H9 (cell line): ENCODE measurements at regions not wholly inside any gene's neighbourhood (a gene's known extent, or its start where the extent isn't known, plus 50 kb on each side); places are given as distances from the start of the nearest gene placed in this dataset.

Experiments
- DNase-seq: peaks from one replicate; pipeline ENCODE4 v3.0.0-alpha.2; 2017
- H2AFZ ChIP-seq: one replicate; pipeline ENCODE4 v1.6.1; 2013; ENCODE audit warnings: mild to moderate bottlenecking, low read length, control low read depth, moderate library complexity
- H2AK5ac ChIP-seq: 2 replicates; pipeline ENCODE4 v1.6.1; 2013; ENCODE audit warnings: low read length, control low read depth, mixed read lengths; ENCODE audit not compliant: insufficient read length
- H2BK120ac ChIP-seq: one replicate; pipeline ENCODE4 v1.6.1; 2013; ENCODE audit warnings: low read depth, mild to moderate bottlenecking, low read length, control low read depth, inconsistent platforms; ENCODE audit not compliant: poor library complexity, severe bottlenecking
- H2BK12ac ChIP-seq: 2 replicates; pipeline ENCODE4 v1.6.1; 2013; ENCODE audit warnings: low read length, control low read depth, mixed read lengths, low read depth; ENCODE audit not compliant: insufficient read length
- H2BK15ac ChIP-seq: 2 replicates; pipeline ENCODE4 v1.6.1; 2013; ENCODE audit warnings: low read depth, low read length, control low read depth
- H2BK20ac ChIP-seq: one replicate; pipeline ENCODE4 v1.6.1; 2013; ENCODE audit warnings: low read depth, mild to moderate bottlenecking, low read length, control low read depth, inconsistent platforms; ENCODE audit not compliant: poor library complexity, severe bottlenecking
- H2BK5ac ChIP-seq: 2 replicates; pipeline ENCODE4 v1.6.1; 2013; ENCODE audit warnings: low read length, control low read depth, mixed read lengths; ENCODE audit not compliant: insufficient read length
- H3K14ac ChIP-seq: 2 replicates; pipeline ENCODE4 v1.6.1; 2013; ENCODE audit warnings: low read length, control low read depth; ENCODE audit not compliant: insufficient read depth
- H3K18ac ChIP-seq: 2 replicates; pipeline ENCODE4 v1.6.1; 2013; ENCODE audit warnings: low read depth, mild to moderate bottlenecking, mixed read lengths, low read length, control low read depth; ENCODE audit not compliant: insufficient read length
- H3K23ac ChIP-seq: 2 replicates; pipeline ENCODE4 v1.6.1; 2013; ENCODE audit warnings: low read length, control low read depth, mixed read lengths, low read depth; ENCODE audit not compliant: insufficient read length
- H3K23me2 ChIP-seq: 2 replicates; pipeline ENCODE4 v1.6.1; 2013; ENCODE audit warnings: low read depth, mild to moderate bottlenecking, mixed read lengths, low read length, control low read depth; ENCODE audit not compliant: insufficient read length, poor library complexity, severe bottlenecking
- H3K27ac ChIP-seq: 2 replicates; pipeline ENCODE4 v1.5.1; 2013; ENCODE audit warnings: low read length, control low read depth, mixed read lengths, low read depth; ENCODE audit not compliant: insufficient read length
- H3K27me3 ChIP-seq: 2 replicates; pipeline ENCODE4 v1.6.1; 2013; ENCODE audit warnings: low read length, control low read depth, inconsistent platforms; ENCODE audit not compliant: insufficient read depth
- H3K4ac ChIP-seq: 2 replicates; pipeline ENCODE4 v1.6.1; 2013; ENCODE audit warnings: low read depth, mild to moderate bottlenecking, control low read depth, inconsistent platforms, low read length, moderate library complexity
- H3K4me1 ChIP-seq: 2 replicates; pipeline ENCODE4 v1.6.1; 2013; ENCODE audit warnings: low read length, control low read depth, inconsistent platforms; ENCODE audit not compliant: insufficient read depth
- H3K4me2 ChIP-seq: 2 replicates; pipeline ENCODE4 v1.6.1; 2013; ENCODE audit warnings: low read length, control low read depth, mixed read lengths; ENCODE audit not compliant: insufficient read length, insufficient read depth
- H3K56ac ChIP-seq: 2 replicates; pipeline ENCODE4 v1.6.1; 2013; ENCODE audit warnings: low read depth, mild to moderate bottlenecking, mixed read lengths, low read length, control low read depth; ENCODE audit not compliant: insufficient read length
- H3K79me1 ChIP-seq: 2 replicates; pipeline ENCODE4 v1.6.1; 2013; ENCODE audit warnings: low read depth, mild to moderate bottlenecking, moderate library complexity, low read length, control low read depth, inconsistent platforms; ENCODE audit not compliant: insufficient read depth, poor library complexity, severe bottlenecking
- H3K79me2 ChIP-seq: 2 replicates; pipeline ENCODE4 v1.6.1; 2013; ENCODE audit warnings: low read length, control low read depth, inconsistent platforms; ENCODE audit not compliant: insufficient read depth
- H3K9ac ChIP-seq: 2 replicates; pipeline ENCODE4 v1.6.1; 2013; ENCODE audit warnings: low read length, control low read depth, mixed read lengths; ENCODE audit not compliant: insufficient read length; ENCODE audit errors: extremely low read depth
- H3K9me3 ChIP-seq: one replicate; pipeline ENCODE4 v1.6.1; 2013; ENCODE audit warnings: low read depth, low read length, inconsistent platforms; ENCODE audit not compliant: control insufficient read depth
- H3T11ph ChIP-seq: one replicate; pipeline ENCODE4 v1.6.1; 2013; ENCODE audit warnings: mild to moderate bottlenecking, low read length, control low read depth, inconsistent platforms
- H4K20me1 ChIP-seq: one replicate; pipeline ENCODE4 v1.6.1; 2013; ENCODE audit not compliant: control insufficient read depth, insufficient read length, insufficient read depth
- H4K5ac ChIP-seq: 2 replicates; pipeline ENCODE4 v1.6.1; 2013; ENCODE audit warnings: low read depth, mild to moderate bottlenecking, mixed read lengths, low read length, control low read depth; ENCODE audit not compliant: insufficient read length
- H4K8ac ChIP-seq: replicated peaks from 2 replicates; pipeline ENCODE4 v1.6.1; 2013; ENCODE audit warnings: low read length, control low read depth, mixed read lengths, low read depth; ENCODE audit not compliant: insufficient read length
- H4K91ac ChIP-seq: 2 replicates; pipeline ENCODE4 v1.6.1; 2013; ENCODE audit warnings: low read depth, mild to moderate bottlenecking, moderate library complexity, mixed read lengths, low read length, control low read depth; ENCODE audit not compliant: insufficient read length
- H3K27ac Mint-ChIP-seq, 3 experiments: 2 replicates in 2 of 3; 3 replicates in 1 of 3; pipeline ENCODE4 v1.8.0; 2020 to 2021; ENCODE audit warnings: mixed read lengths in 3 of 3, mild to moderate bottlenecking in 1 of 3, moderate library complexity in 1 of 3
- H3K27me3 Mint-ChIP-seq: 2 replicates; pipeline ENCODE4 v1.8.0; 2021; ENCODE audit warnings: low read depth, mild to moderate bottlenecking, moderate library complexity, mixed read lengths
- H3K36me3 Mint-ChIP-seq, 3 experiments: 2 replicates in 2 of 3; 3 replicates in 1 of 3; pipeline ENCODE4 v1.8.0; 2020 to 2021; ENCODE audit warnings: low read depth in 3 of 3, mixed read lengths in 3 of 3; ENCODE audit not compliant: insufficient read depth in 1 of 3
- H3K4me1 Mint-ChIP-seq, 2 experiments: 2 replicates each; pipeline ENCODE4 v1.8.0; 2020; ENCODE audit warnings: mixed read lengths in 2 of 2
- H3K4me3 Mint-ChIP-seq, 2 experiments: 2 replicates in 1 of 2; 3 replicates in 1 of 2; pipeline ENCODE4 v1.8.0; 2020 to 2021; ENCODE audit warnings: mild to moderate bottlenecking in 2 of 2, mixed read lengths in 2 of 2, moderate library complexity in 1 of 2
- H3K9me3 Mint-ChIP-seq, 2 experiments: 2 replicates in 1 of 2; 3 replicates in 1 of 2; pipeline ENCODE4 v1.8.0; 2020; ENCODE audit warnings: mild to moderate bottlenecking in 2 of 2, mixed read lengths in 2 of 2, moderate library complexity in 1 of 2
- WGBS: extraction: QIAGEN DNeasy Blood & Tissue Kit; methylation state at CpG from one replicate; pipeline ENCODE4 v1.1.7; 2013; ENCODE audit warnings: missing lambda C conversion rate, low lambda C conversion rate, mixed read lengths; ENCODE audit not compliant: insufficient read length; ENCODE audit errors: extremely low coverage; 5-methylcytosine and 5-hydroxymethylcytosine counted together
- TF ChIP-seq, protein P1 (sequence below): fragments of 200-600 bp; sonication (generic); conservative IDR thresholded peaks from 3 replicates; pipeline ENCODE4 v1.8.0; 2021; ENCODE audit warnings: antibody characterized with exemption, mild to moderate bottlenecking

DNA sequence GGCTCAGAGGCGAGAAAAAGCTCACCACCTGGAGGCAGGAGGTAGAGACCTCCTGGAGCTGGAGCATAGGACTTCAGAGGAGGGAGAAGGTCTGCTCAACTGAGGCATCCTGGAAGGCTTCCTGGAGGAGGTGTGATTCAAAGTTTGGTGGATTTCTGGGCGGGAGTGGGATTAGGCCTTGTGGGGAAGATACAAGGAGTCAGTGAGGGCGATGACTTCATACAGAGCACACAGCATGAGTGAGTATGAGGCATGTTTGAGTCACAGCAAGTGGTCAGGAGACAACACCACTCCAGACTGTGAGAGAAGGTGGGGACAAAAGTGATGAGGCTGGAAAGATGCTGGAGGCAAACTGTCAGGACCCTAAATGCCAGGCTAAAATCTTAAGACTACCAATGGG, 77.6 kb downstream of the MATN1 start:
- no peak overlapping the region for H2AFZ ChIP-seq
- peaks cover 2% of the 10 kb centered on the region in 2 experiments; a peak in 4 of 5 replicates for H3K9me3 Mint-ChIP-seq
- H2BK15ac ChIP-seq, result no peak overlapping the region
- no peak overlapping the region for H3T11ph ChIP-seq
- no peaks in the 10 kb centered on the region for H3K27me3 ChIP-seq
- no peak overlapping the region for H3K4ac ChIP-seq
- WGBS, result no CpG with 5 or more reads among the region's 3 CpGs
- TF ChIP-seq, protein P1, sequence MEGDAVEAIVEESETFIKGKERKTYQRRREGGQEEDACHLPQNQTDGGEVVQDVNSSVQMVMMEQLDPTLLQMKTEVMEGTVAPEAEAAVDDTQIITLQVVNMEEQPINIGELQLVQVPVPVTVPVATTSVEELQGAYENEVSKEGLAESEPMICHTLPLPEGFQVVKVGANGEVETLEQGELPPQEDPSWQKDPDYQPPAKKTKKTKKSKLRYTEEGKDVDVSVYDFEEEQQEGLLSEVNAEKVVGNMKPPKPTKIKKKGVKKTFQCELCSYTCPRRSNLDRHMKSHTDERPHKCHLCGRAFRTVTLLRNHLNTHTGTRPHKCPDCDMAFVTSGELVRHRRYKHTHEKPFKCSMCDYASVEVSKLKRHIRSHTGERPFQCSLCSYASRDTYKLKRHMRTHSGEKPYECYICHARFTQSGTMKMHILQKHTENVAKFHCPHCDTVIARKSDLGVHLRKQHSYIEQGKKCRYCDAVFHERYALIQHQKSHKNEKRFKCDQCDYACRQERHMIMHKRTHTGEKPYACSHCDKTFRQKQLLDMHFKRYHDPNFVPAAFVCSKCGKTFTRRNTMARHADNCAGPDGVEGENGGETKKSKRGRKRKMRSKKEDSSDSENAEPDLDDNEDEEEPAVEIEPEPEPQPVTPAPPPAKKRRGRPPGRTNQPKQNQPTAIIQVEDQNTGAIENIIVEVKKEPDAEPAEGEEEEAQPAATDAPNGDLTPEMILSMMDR, result no peak
- H4K5ac ChIP-seq, result no peak overlapping the region
- no peak overlapping the region for H4K91ac ChIP-seq
- no peak overlapping the region for H2BK5ac ChIP-seq
- H3K4me1 ChIP-seq, result no peaks in the 10 kb centered on the region
- H3K36me3 Mint-ChIP-seq, result no peaks in the 10 kb centered on the region
- H3K4me1 Mint-ChIP-seq, result peaks cover 0 to 10% of the 10 kb centered on the region in 2 experiments; a peak in 3 of 4 replicates
- H3K4me2 ChIP-seq, result no peak overlapping the region
- H3K79me1 ChIP-seq, result no peaks in the 10 kb centered on the region
- no peak overlapping the region for H3K56ac ChIP-seq
- no peak overlapping the region for H2BK20ac ChIP-seq
- no peaks in the 10 kb centered on the region for H3K9me3 ChIP-seq
- H3K27ac Mint-ChIP-seq, result no peak overlapping the region; a peak in 1 of 7 replicates
- H3K18ac ChIP-seq, result no peak overlapping the region
- H3K23ac ChIP-seq, result no peak overlapping the region
- H3K27ac ChIP-seq, result no peak overlapping the region
- H3K9ac ChIP-seq, result no peak overlapping the region
- no peak overlapping the region for H4K8ac ChIP-seq
- H2AK5ac ChIP-seq, result no peak overlapping the region
- no peaks in the 10 kb centered on the region for H3K79me2 ChIP-seq
- H2BK12ac ChIP-seq, result no peak overlapping the region
- no peak overlapping the region for H2BK120ac ChIP-seq
- DNase-seq, result no peak
- H3K23me2 ChIP-seq, result no peaks in the 10 kb centered on the region
- no peaks in the 10 kb centered on the region for H4K20me1 ChIP-seq
- H3K4me3 Mint-ChIP-seq, result no peak overlapping the region
- H3K14ac ChIP-seq, result no peak overlapping the region
- peaks cover 7% of the 10 kb centered on the region for H3K27me3 Mint-ChIP-seq
